ENCODE measurements at regions not wholly inside any gene's neighbourhood (a gene's known extent, or its start where the extent isn't known, plus 50 kb on each side); places are given as distances from the start of the nearest gene placed in this dataset.

DNA sequence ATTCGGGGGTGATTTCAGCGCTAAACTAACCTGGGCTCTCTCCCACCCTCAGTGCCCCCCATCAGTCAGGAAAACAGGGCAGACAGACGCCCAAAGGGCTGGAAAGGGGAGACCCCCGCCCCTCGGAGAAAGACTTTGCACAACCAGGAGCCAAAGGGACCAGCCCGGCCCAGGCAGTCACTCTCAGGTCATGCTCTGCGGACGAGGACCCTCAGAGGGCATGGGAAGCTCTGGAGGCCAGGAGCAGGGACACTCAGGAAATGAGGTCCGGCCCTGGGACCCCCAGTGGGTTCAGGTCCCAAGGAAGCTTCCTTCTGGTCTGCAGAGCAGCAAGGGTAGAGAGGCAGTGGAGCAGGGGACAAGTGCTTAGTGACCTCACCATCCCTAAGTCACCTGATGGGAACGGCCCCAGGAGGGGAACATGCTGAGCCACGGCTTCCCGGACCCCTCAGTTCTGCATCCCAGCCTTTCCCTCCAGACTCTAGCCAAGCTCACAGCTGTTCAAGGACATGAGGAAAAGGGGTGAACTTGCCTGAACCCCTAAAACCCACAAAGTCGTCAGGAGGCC, 88.0 kb upstream of the GPC1 start:
- TF ChIP-seq, protein P1, sequence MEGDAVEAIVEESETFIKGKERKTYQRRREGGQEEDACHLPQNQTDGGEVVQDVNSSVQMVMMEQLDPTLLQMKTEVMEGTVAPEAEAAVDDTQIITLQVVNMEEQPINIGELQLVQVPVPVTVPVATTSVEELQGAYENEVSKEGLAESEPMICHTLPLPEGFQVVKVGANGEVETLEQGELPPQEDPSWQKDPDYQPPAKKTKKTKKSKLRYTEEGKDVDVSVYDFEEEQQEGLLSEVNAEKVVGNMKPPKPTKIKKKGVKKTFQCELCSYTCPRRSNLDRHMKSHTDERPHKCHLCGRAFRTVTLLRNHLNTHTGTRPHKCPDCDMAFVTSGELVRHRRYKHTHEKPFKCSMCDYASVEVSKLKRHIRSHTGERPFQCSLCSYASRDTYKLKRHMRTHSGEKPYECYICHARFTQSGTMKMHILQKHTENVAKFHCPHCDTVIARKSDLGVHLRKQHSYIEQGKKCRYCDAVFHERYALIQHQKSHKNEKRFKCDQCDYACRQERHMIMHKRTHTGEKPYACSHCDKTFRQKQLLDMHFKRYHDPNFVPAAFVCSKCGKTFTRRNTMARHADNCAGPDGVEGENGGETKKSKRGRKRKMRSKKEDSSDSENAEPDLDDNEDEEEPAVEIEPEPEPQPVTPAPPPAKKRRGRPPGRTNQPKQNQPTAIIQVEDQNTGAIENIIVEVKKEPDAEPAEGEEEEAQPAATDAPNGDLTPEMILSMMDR (IDR thresholded peaks at IDR 0.05; ENCODE audit: unreplicated experiment) = no peak
- Mint-ChIP-seq H3K36me3 (ENCODE audit: insufficient read depth, unreplicated experiment) (no peaks in the 10 kb centered on the region), H3K27ac (ENCODE audit: low read depth, unreplicated experiment) (no peak overlapping the region), H3K9me3 (ENCODE audit: unreplicated experiment) (peaks cover 13% of the 10 kb centered on the region), H3K4me1 (ENCODE audit: insufficient read depth, unreplicated experiment) (no peaks in the 10 kb centered on the region), H3K4me3 (ENCODE audit: unreplicated experiment) (no peak overlapping the region), H3K27me3 (ENCODE audit: insufficient read depth, unreplicated experiment) (no peaks in the 10 kb centered on the region)
- CTCF ChIA-PET = interaction anchor here (0.6 to 0.8 kb wide), 3 partner anchors 9 to 115 kb away, joined by 3 to 4 read pairs (median 3); no protein-coding TSS in a partner anchor
- no peak for DNase-seq (ENCODE audit: unreplicated experiment)
- POLR2A ChIA-PET = no interaction called here
- no TSS peak for BruUV-seq (replicated peaks)
- intact Hi-C loops (cut with micrococcal nuclease) = no loop called here

DNA sequence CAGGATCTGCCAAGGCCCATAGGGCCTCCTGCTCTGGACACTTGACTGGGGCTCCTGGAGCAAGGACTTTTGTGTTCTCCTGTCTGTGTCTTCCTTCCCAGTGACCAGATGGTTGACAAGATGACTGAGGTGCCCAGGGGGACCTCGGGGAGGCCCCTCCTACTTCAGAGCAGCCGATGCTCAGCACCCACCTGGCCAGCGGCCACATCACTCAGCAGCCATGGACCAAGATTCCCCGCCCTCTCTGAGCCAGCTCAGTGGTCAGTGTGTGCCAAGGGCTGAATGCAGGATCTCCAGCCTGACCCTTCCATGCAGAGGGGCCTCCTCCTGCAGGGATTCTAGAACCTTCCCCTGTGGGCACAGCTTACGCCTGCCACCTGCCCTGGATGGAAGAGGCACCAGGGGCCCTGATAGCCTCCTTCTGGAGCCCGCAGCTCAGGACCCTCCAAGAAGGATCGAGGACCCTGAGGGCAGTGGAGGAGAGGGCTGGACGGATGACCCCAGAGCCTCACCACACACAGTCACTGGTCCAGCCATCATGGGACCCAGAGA, 87.4 kb upstream of the GPC1 start:
- ChIA-PET POLR2A (no interaction called here), CTCF (interaction anchor here (0.6 to 0.8 kb wide), 3 partner anchors 10 to 116 kb away, joined by 3 to 4 read pairs (median 3); no protein-coding TSS in a partner anchor)
- intact Hi-C loops (cut with micrococcal nuclease) = no loop called here
- Mint-ChIP-seq H3K9me3 (ENCODE audit: unreplicated experiment) (peaks cover 9% of the 10 kb centered on the region), H3K4me1 (ENCODE audit: insufficient read depth, unreplicated experiment) (no peaks in the 10 kb centered on the region), H3K27ac (ENCODE audit: low read depth, unreplicated experiment) (no peak overlapping the region), H3K4me3 (ENCODE audit: unreplicated experiment) (no peak overlapping the region), H3K36me3 (ENCODE audit: insufficient read depth, unreplicated experiment) (no peaks in the 10 kb centered on the region), H3K27me3 (ENCODE audit: insufficient read depth, unreplicated experiment) (no peaks in the 10 kb centered on the region)
- TF ChIP-seq, protein P1 (IDR thresholded peaks at IDR 0.05; ENCODE audit: unreplicated experiment) = no peak
- BruUV-seq (replicated peaks) = no TSS peak
- DNase-seq (ENCODE audit: unreplicated experiment) = no peak

DNA sequence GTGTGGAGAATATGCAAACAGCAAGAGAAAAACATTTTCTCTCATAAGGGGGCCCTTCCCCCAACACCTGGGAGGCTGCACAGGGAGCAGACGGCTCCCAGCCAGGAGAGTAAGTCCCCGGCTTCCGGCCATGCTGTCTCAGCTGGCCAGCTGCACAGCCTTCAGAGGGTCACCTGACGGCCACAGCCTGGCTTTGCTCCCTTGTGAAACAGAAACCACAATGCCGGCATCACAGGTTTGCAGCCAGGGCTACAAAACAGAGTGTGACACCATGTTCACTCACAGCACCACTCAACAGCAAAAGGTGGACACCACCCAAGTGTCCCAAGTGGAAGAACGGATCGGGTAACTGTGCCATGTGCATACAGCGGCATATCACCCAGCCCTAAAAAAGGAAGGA, 86.9 kb upstream of the GPC1 start:
- Mint-ChIP-seq H3K4me1 (ENCODE audit: insufficient read depth, unreplicated experiment) (no peaks in the 10 kb centered on the region), H3K36me3 (ENCODE audit: insufficient read depth, unreplicated experiment) (no peaks in the 10 kb centered on the region), H3K9me3 (ENCODE audit: unreplicated experiment) (peaks cover 4% of the 10 kb centered on the region), H3K27me3 (ENCODE audit: insufficient read depth, unreplicated experiment) (no peaks in the 10 kb centered on the region), H3K4me3 (ENCODE audit: unreplicated experiment) (no peak overlapping the region), H3K27ac (ENCODE audit: low read depth, unreplicated experiment) (no peak overlapping the region)
- intact Hi-C loops (cut with micrococcal nuclease) = no loop called here
- ChIA-PET POLR2A (no interaction called here), CTCF (no interaction called here)
- BruUV-seq (replicated peaks) = no TSS peak
- TF ChIP-seq, protein P1 (IDR thresholded peaks at IDR 0.05; ENCODE audit: unreplicated experiment) = no peak
- DNase-seq (ENCODE audit: unreplicated experiment) = no peak

DNA sequence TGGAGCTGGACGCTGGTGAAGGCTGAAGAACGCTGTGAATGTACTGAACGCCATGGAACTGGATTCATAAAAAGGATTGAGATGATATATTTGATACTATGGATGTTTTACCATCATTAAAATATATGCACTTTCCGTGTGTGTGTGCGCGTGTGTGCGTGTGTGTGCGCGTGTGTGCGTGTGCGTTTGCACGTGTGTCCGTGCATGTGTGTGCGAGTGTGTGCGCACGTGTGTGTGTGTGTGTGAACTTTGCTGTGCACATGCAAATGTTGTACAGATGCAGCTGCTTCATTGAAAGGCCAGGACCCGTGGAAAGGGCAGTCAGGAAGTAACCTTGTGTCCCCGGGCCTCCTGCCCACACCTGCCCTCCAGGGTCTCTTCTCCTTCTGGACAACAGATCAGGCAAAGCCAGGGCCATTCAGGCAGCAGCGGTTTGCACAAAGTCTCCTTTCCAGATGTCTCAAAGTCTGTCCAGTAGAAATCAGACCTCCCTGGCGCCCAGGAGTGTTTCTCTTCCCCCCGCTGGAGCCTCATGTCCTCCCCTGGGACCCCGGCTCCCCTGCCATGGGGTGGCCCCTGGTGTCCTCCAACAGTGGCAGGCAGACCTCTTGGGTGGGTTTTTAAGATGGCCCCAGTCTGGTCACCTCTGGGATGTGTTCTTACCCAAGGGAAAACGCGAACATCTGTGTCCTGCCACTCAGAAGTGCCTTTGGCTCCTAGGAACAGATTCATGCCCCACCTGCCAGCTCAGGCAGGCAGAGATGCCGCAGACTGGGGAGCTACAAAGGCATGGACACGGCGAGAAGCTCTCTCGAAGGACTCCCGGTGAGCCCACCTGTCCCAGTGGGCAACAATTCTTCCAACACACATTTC, 86.1 kb upstream of the GPC1 start:
- no TSS peak for BruUV-seq (replicated peaks)
- intact Hi-C loops (cut with micrococcal nuclease) = no loop called here
- H3K27me3 Mint-ChIP-seq (ENCODE audit: insufficient read depth, unreplicated experiment) = no peaks in the 10 kb centered on the region
- H3K4me1 Mint-ChIP-seq (ENCODE audit: insufficient read depth, unreplicated experiment) = no peaks in the 10 kb centered on the region
- H3K4me3 Mint-ChIP-seq (ENCODE audit: unreplicated experiment) = no peak overlapping the region
- H3K9me3 Mint-ChIP-seq (ENCODE audit: unreplicated experiment) = no peaks in the 10 kb centered on the region
- TF ChIP-seq, protein P1 (IDR thresholded peaks at IDR 0.05; ENCODE audit: unreplicated experiment) = no peak
- CTCF ChIA-PET = no interaction called here
- no peaks in the 10 kb centered on the region for H3K36me3 Mint-ChIP-seq (ENCODE audit: insufficient read depth, unreplicated experiment)
- DNase-seq (ENCODE audit: unreplicated experiment) = no peak
- H3K27ac Mint-ChIP-seq (ENCODE audit: low read depth, unreplicated experiment) = no peak overlapping the region
- POLR2A ChIA-PET = no interaction called here
